Cardiac septum (tissue), 1 donor: ENCODE measurements at regions not wholly inside any gene's neighbourhood (a gene's known extent, or its start where the extent isn't known, plus 50 kb on each side); places are given as distances from the start of the nearest gene placed in this dataset.
"Not testable (repeated sequence)": the region's sequence is repeated elsewhere in the genome, so short reads cannot be mapped to it uniquely, and the experiment has no call there.

Source experiments
- DNase-seq: peaks from one replicate; pipeline ENCODE4 v3.0.0-alpha.2; 2020; ENCODE audit warnings: low spot score
- intact Hi-C: fragments of 100-400 bp; cut with DNase I; formaldehyde crosslinking; loops from one replicate; pipeline ENCODE4 v1.14.0; 2022
- donor health status: DM: no; HTN: no; CAD: no.

- intact Hi-C loops: no loop called here
- no peak for DNase-seq
These were observed 1063.2 kb upstream of the ACO1 start for GRCh38 chr9:31321256-31321655.

DNA sequence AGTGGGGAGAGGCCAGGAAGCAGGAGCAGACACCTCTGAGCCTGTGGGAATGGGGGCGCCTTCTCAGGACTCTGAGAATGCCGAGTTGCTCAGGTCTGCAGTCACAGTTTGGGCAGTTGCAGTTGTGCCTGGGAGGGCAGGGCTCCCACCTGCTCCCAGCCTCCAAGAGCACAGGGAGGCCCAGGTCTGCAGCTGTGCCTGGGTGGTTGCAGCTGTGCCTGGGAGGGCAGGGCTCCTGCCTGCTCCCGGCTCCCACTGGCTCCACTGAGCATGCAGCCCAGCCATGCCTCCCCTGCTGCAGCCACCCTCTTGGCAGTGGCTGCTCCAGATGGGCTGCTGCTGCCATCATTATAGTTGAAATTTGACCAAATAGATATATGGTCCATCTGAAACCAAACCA lies 1062.8 kb upstream of the ACO1 start:
- DNase-seq: no peak
- intact Hi-C loops: no loop called here

DNA sequence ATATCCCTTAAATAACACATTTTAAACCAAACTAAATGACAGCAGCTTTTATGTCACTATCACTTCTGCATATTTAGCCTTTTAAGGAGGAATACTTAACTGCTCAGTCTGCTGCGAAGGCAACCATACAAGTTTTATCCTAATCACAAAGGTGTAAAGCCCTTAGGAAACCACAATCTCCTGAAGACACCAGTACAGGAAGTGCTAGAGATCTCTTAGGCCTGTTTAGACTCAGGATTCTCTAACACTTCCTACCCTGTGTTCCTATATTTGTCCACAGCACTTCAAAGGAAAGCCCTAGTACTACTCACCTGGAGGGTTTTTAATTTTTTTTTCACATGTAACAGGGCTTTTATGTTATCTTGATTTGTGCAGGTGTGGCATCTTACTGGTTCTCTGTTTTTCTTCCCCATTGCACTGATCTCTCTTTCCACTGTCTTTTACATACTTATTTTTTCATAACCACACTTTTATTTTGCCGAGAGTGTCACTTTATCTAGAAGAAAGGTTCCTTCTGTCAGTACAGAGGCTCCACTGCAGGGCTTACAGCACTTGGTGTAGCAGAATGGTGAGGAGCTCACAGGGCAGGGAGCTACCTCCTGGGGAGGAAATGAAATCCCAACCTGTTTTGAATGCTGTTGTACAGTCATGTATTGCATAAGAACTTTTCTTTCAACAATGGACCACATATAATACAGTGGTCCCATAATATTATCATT lies 1060.6 kb upstream of the ACO1 start:
- no peak for DNase-seq
- intact Hi-C loops: no loop called here

GRCh38 chr9:31325778-31326177 lies 1058.7 kb upstream of the ACO1 start:
- intact Hi-C loops: no loop called here
- no peak for DNase-seq

- intact Hi-C loops, DNase-seq: not testable (repeated sequence)
These were observed 1057.6 kb upstream of the ACO1 start for GRCh38 chr9:31326883-31327282.

- intact Hi-C loops: no loop called here
- no peak for DNase-seq
These were observed 1049.5 kb upstream of the ACO1 start for GRCh38 chr9:31334837-31335528.

- intact Hi-C loops: no loop called here
- no peak for DNase-seq
These were observed 1048.8 kb upstream of the ACO1 start for GRCh38 chr9:31335529-31336234.

DNA sequence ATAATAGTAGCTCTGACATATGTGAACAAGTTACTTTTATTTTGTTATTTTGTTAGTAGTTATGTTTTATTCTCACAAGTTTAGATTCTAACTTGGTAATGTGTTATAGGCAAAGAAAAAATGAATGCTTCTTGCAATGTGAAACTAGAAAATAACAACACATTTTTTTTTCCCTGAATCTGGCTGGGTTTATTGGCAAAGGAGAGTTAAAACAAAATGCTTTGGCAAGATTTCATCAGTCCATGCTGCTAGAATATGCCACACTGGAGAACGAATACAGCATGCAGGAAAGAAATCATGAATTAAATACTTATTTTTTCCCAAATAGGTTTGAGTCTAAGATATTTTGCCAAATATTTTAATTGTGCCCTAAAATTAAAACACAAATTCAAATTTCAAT lies 1048.1 kb upstream of the ACO1 start:
- no peak for DNase-seq
- intact Hi-C loops: no loop called here

GRCh38 chr9:31336841-31337240 lies 1047.6 kb upstream of the ACO1 start:
- no peak for DNase-seq
- intact Hi-C loops: no loop called here

- DNase-seq: no peak
- intact Hi-C loops: no loop called here
These were observed 1037.3 kb upstream of the ACO1 start for GRCh38 chr9:31347082-31347617.

GRCh38 chr9:31355159-31355882 lies 1029.1 kb upstream of the ACO1 start:
- DNase-seq: no peak
- intact Hi-C loops: no loop called here

- DNase-seq: no peak
- intact Hi-C loops: no loop called here
These were observed 1028.5 kb upstream of the ACO1 start for GRCh38 chr9:31355965-31356364.

GRCh38 chr9:31359071-31359470 lies 1025.4 kb upstream of the ACO1 start:
- no peak for DNase-seq
- intact Hi-C loops: no loop called here

GRCh38 chr9:31364171-31364570 lies 1020.3 kb upstream of the ACO1 start:
- no peak for DNase-seq
- intact Hi-C loops: no loop called here

- no peak for DNase-seq
These were observed 1011.5 kb upstream of the ACO1 start for GRCh38 chr9:31372799-31373587.

GRCh38 chr9:31377358-31377757 lies 1007.1 kb upstream of the ACO1 start:
- DNase-seq: no peak
- intact Hi-C loops: no loop called here

More at GRCh38 chr9:31372799-31373587, 1011.5 kb upstream of the ACO1 start:
- intact Hi-C loops: no loop called here

GRCh38 chr9:31388660-31389059 lies 995.8 kb upstream of the ACO1 start:
- no peak for DNase-seq
- intact Hi-C loops: no loop called here

DNA sequence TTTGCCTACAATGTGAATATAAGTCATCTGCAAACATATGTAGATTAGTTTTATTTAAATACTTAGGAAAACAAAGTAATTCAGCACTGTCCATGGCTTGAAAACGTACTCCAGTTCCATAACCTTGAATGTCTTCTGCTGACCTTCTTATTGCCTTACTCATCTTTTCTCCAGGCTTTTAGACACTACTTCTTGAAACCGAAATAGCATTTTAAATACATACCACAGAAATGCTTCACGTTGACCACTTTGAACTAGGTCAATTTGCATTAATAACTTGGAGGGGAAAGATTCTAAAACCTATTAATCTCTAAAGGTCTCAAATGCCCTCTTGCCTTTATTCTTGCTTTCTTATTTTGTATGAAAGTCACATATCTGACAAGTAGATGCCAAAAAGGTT lies 995.4 kb upstream of the ACO1 start:
- intact Hi-C loops: no loop called here

GRCh38 chr9:31390403-31391025 lies 993.9 kb upstream of the ACO1 start:
- intact Hi-C loops: no loop called here
- DNase-seq: no peak

More for the DNA sequence above, 995.4 kb upstream of the ACO1 start:
- no peak for DNase-seq
